Neural cell (in vitro differentiated cells): ENCODE measurements at regions not wholly inside any gene's neighbourhood (a gene's known extent, or its start where the extent isn't known, plus 50 kb on each side); places are given as distances from the start of the nearest gene placed in this dataset.

Experiments used
- H2AFZ ChIP-seq: fragments of 200-600, 300-800 bp; sonication (generic), shearing (Covaris generic); 2 replicates; pipeline ENCODE4 v1.6.0; 2014; ENCODE audit warnings: low read depth, mild to moderate bottlenecking, antibody characterized with exemption, low read length, moderate library complexity
- H3F3A ChIP-seq: fragments of 200-600 bp; shearing (Covaris generic); 2 replicates; pipeline ENCODE4 v1.6.1; 2016; ENCODE audit warnings: mild to moderate bottlenecking, moderate library complexity, mixed read lengths, antibody characterized with exemption, low read length; ENCODE audit not compliant: insufficient read depth, poor library complexity, severe bottlenecking
- H3K27ac ChIP-seq: fragments of 200-600, 300-800 bp; sonication (generic), shearing (Covaris generic); 2 replicates; pipeline ENCODE4 v1.5.1; 2014; ENCODE audit warnings: mild to moderate bottlenecking, low read length, moderate library complexity
- H3K27me3 ChIP-seq: fragments of 300-800, 200-600 bp; sonication (generic), shearing (Covaris generic); 2 replicates; pipeline ENCODE4 v1.6.0; 2014; ENCODE audit warnings: mild to moderate bottlenecking, low read depth, low read length, moderate library complexity; ENCODE audit not compliant: insufficient read depth
- H3K36me3 ChIP-seq: fragments of 300-800, 200-600 bp; sonication (generic), shearing (Covaris generic); 2 replicates; pipeline ENCODE4 v1.5.1; 2014; ENCODE audit warnings: mild to moderate bottlenecking, antibody characterized with exemption, low read length, moderate library complexity; ENCODE audit not compliant: insufficient read depth
- H3K4me2 ChIP-seq: fragments of 300-800, 200-600 bp; sonication (generic), shearing (Covaris generic); 2 replicates; pipeline ENCODE4 v1.6.0; 2014; ENCODE audit warnings: mild to moderate bottlenecking, low read length
- H3K4me3 ChIP-seq: fragments of 300-800, 200-600 bp; sonication (generic), shearing (Covaris generic); 2 replicates; pipeline ENCODE4 v1.5.1; 2014; ENCODE audit warnings: mild to moderate bottlenecking, low read length, moderate library complexity
- H3K79me2 ChIP-seq: fragments of 200-600 bp; shearing (Covaris generic); replicated peaks from 2 replicates; pipeline ENCODE4 v1.6.0; 2014; ENCODE audit warnings: mild to moderate bottlenecking, low read length, moderate library complexity; ENCODE audit not compliant: insufficient read depth
- H3K9ac ChIP-seq: fragments of 300-800, 200-600 bp; sonication (generic), shearing (Covaris generic); 2 replicates; pipeline ENCODE4 v1.6.1; 2016; ENCODE audit warnings: mild to moderate bottlenecking, low read length, mixed read lengths
- H3K9me2 ChIP-seq: fragments of 200-600 bp; shearing (Covaris generic); 2 replicates; pipeline ENCODE4 v1.6.1; 2016; ENCODE audit warnings: mild to moderate bottlenecking, low read length, mixed read lengths; ENCODE audit not compliant: insufficient read depth
- H3K9me3 ChIP-seq: fragments of 200-600, 300-800 bp; sonication (generic), shearing (Covaris generic); 2 replicates; pipeline ENCODE4 v1.6.1; 2016; ENCODE audit warnings: mild to moderate bottlenecking, mixed run types, low read length, moderate library complexity, mixed read lengths
- H4K20me1 ChIP-seq: fragments of 200-600 bp; shearing (Covaris generic); 2 replicates; pipeline ENCODE4 v1.6.1; 2016; ENCODE audit warnings: mild to moderate bottlenecking, mixed run types; ENCODE audit not compliant: insufficient read depth
- CTCF ChIP-seq: fragments of 450-650 bp; IDR thresholded peaks from 2 replicates; pipeline ENCODE4 v1.5.1; 2014; ENCODE audit warnings: antibody characterized with exemption, mild to moderate bottlenecking, moderate library complexity; ENCODE audit not compliant: poor library complexity, severe bottlenecking
- EP300 ChIP-seq: fragments of 450-650 bp; conservative IDR thresholded peaks from 2 replicates; pipeline ENCODE4 v1.6.1; 2014; ENCODE audit warnings: antibody characterized with exemption, mild to moderate bottlenecking, moderate library complexity; ENCODE audit not compliant: poor library complexity, severe bottlenecking
- EZH2 ChIP-seq: fragments of 200-600, 300-800 bp; shearing (Covaris generic), sonication (generic); IDR thresholded peaks from 2 replicates; pipeline ENCODE4 v1.6.1; 2014; ENCODE audit warnings: antibody characterized with exemption, low read length, borderline replicate concordance, mild to moderate bottlenecking; ENCODE audit not compliant: insufficient read depth, poor library complexity, severe bottlenecking
- MXI1 ChIP-seq: fragments of 450-650 bp; conservative IDR thresholded peaks from 2 replicates; pipeline ENCODE4 v1.6.1; 2014; ENCODE audit warnings: antibody characterized with exemption, mild to moderate bottlenecking; ENCODE audit not compliant: poor library complexity, severe bottlenecking
- POLR2AphosphoS5 ChIP-seq: IDR thresholded peaks from 2 replicates; pipeline ENCODE4 v1.6.1; 2012
- RAD21 ChIP-seq: fragments of 450-650 bp; conservative IDR thresholded peaks from 2 replicates; pipeline ENCODE4 v1.6.1; 2014; ENCODE audit warnings: antibody characterized with exemption, mild to moderate bottlenecking, moderate library complexity
- SMC3 ChIP-seq: fragments of 450-650 bp; conservative IDR thresholded peaks from 2 replicates; pipeline ENCODE4 v1.6.1; 2014; ENCODE audit warnings: antibody characterized with exemption, mild to moderate bottlenecking, moderate library complexity; ENCODE audit not compliant: poor library complexity
- TAF1 ChIP-seq: IDR thresholded peaks from 2 replicates; pipeline ENCODE4 v1.6.1; 2012; ENCODE audit warnings: low read depth
- TF ChIP-seq, protein P1 (sequence below): IDR thresholded peaks from 2 replicates; pipeline ENCODE4 v1.6.1; 2012; ENCODE audit warnings: borderline replicate concordance

- no peaks in the 10 kb centered on the region for H3K9me2 ChIP-seq
- no peaks in the 10 kb centered on the region for H3F3A ChIP-seq
- no peaks in the 10 kb centered on the region for H3K36me3 ChIP-seq
- no peaks in the 10 kb centered on the region for H3K9me3 ChIP-seq
- no peaks in the 10 kb centered on the region for H3K27me3 ChIP-seq
- H3K4me2 ChIP-seq = no peak overlapping the region
- no peak overlapping the region for H3K4me3 ChIP-seq
- H3K27ac ChIP-seq = no peak overlapping the region
- no peak overlapping the region for H2AFZ ChIP-seq
- no peaks in the 10 kb centered on the region for H4K20me1 ChIP-seq
- no peak overlapping the region for H3K9ac ChIP-seq
- TF ChIP-seq EP300 = no peak
- TF ChIP-seq, protein P1, sequence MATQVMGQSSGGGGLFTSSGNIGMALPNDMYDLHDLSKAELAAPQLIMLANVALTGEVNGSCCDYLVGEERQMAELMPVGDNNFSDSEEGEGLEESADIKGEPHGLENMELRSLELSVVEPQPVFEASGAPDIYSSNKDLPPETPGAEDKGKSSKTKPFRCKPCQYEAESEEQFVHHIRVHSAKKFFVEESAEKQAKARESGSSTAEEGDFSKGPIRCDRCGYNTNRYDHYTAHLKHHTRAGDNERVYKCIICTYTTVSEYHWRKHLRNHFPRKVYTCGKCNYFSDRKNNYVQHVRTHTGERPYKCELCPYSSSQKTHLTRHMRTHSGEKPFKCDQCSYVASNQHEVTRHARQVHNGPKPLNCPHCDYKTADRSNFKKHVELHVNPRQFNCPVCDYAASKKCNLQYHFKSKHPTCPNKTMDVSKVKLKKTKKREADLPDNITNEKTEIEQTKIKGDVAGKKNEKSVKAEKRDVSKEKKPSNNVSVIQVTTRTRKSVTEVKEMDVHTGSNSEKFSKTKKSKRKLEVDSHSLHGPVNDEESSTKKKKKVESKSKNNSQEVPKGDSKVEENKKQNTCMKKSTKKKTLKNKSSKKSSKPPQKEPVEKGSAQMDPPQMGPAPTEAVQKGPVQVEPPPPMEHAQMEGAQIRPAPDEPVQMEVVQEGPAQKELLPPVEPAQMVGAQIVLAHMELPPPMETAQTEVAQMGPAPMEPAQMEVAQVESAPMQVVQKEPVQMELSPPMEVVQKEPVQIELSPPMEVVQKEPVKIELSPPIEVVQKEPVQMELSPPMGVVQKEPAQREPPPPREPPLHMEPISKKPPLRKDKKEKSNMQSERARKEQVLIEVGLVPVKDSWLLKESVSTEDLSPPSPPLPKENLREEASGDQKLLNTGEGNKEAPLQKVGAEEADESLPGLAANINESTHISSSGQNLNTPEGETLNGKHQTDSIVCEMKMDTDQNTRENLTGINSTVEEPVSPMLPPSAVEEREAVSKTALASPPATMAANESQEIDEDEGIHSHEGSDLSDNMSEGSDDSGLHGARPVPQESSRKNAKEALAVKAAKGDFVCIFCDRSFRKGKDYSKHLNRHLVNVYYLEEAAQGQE = no peak
- no peak for TF ChIP-seq EZH2
- no peak for TF ChIP-seq POLR2AphosphoS5
- no peak for TF ChIP-seq TAF1
- no peak for TF ChIP-seq SMC3
- no peak for TF ChIP-seq CTCF
- no peaks in the 10 kb centered on the region for H3K79me2 ChIP-seq
Measured at GRCh38 chr16:80459331-80459777, 81.4 kb upstream of the DYNLRB2 start.

DNA sequence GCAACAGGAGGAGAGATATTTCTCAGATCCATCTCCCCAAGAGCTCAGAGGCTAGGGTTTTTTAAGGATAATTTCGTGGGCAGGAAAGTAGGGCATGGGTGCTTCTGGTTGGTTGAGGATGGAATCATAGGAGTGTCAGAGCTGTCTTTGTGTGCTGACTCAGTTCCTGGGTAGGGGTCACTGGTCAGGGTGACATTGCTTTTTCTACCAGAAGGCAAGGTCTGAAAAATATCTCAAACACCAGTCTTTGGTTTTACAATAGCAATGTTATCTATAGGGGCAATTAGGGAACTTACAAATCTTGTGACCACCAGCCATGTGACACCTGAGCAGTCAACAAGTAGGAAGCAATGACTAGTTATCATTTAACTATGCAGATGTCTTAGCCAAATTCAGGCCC lies 82.9 kb upstream of the DYNLRB2 start:
- H3K27me3 ChIP-seq = no peaks in the 10 kb centered on the region
- H3K4me3 ChIP-seq = no peak overlapping the region
- H3K9me3 ChIP-seq = no peaks in the 10 kb centered on the region
- no peaks in the 10 kb centered on the region for H4K20me1 ChIP-seq
- H3K79me2 ChIP-seq = no peaks in the 10 kb centered on the region
- H2AFZ ChIP-seq = no peak overlapping the region
- no peak overlapping the region for H3K9ac ChIP-seq
- H3K9me2 ChIP-seq = no peaks in the 10 kb centered on the region
- no peaks in the 10 kb centered on the region for H3F3A ChIP-seq
- no peak overlapping the region for H3K27ac ChIP-seq
- no peaks in the 10 kb centered on the region for H3K36me3 ChIP-seq
- no peak overlapping the region for H3K4me2 ChIP-seq
- TF ChIP-seq, protein P1 = no peak
- no peak for TF ChIP-seq EP300
- no peak for TF ChIP-seq EZH2
- no peak for TF ChIP-seq RAD21
- TF ChIP-seq CTCF = no peak
- no peak for TF ChIP-seq TAF1
- TF ChIP-seq SMC3 = no peak
- no peak for TF ChIP-seq POLR2AphosphoS5
- no peak for TF ChIP-seq MXI1
